MM.1S (cell line): ENCODE measurements at regions not wholly inside any gene's neighbourhood (a gene's known extent, or its start where the extent isn't known, plus 50 kb on each side); places are given as distances from the start of the nearest gene placed in this dataset.

Experiments
- DNase-seq: peaks from one replicate; pipeline ENCODE4 v3.0.0-alpha.2; 2015
- H2AFZ ChIP-seq: fragments of 300-600 bp; sonication (generic); 2 replicates; pipeline ENCODE4 v1.6.0; 2016; ENCODE audit warnings: antibody characterized with exemption, low read length
- H3F3A ChIP-seq: fragments of 300-600 bp; sonication (generic); 2 replicates; pipeline ENCODE4 v1.6.1; 2016; ENCODE audit warnings: mild to moderate bottlenecking, antibody characterized with exemption, low read length, moderate library complexity, mixed read lengths; ENCODE audit not compliant: insufficient read depth
- H3K27ac ChIP-seq: fragments of 300-600 bp; sonication (generic); 2 replicates; pipeline ENCODE4 v1.5.1; 2016; ENCODE audit warnings: mild to moderate bottlenecking, low read length
- H3K27me3 ChIP-seq: fragments of 300-600 bp; sonication (generic); replicated peaks from 2 replicates; pipeline ENCODE4 v1.6.0; 2016; ENCODE audit warnings: low read length; ENCODE audit not compliant: insufficient read depth
- H3K36me3 ChIP-seq: fragments of 300-600 bp; sonication (generic); replicated peaks from 2 replicates; pipeline ENCODE4 v1.6.1; 2016; ENCODE audit warnings: mild to moderate bottlenecking, low read length, mixed read lengths; ENCODE audit not compliant: insufficient read depth
- H3K4me1 ChIP-seq: fragments of 300-600 bp; sonication (generic); 2 replicates; pipeline ENCODE4 v1.6.1; 2016; ENCODE audit warnings: low read length, mixed read lengths
- H3K4me2 ChIP-seq: fragments of 300-600 bp; sonication (generic); 2 replicates; pipeline ENCODE4 v1.6.0; 2016; ENCODE audit warnings: low read depth, low read length
- H3K4me3 ChIP-seq: fragments of 300-600 bp; sonication (generic); 2 replicates; pipeline ENCODE4 v1.5.1; 2016; ENCODE audit warnings: low read length, mixed read lengths
- H3K79me2 ChIP-seq: fragments of 300-600 bp; sonication (generic); 2 replicates; pipeline ENCODE4 v1.6.1; 2016; ENCODE audit warnings: mixed run types, low read length, mixed read lengths
- H3K9ac ChIP-seq: fragments of 300-600 bp; sonication (generic); 2 replicates; pipeline ENCODE4 v1.6.1; 2016; ENCODE audit warnings: low read length, mixed read lengths
- H3K9me2 ChIP-seq: fragments of 300-600 bp; sonication (generic); replicated peaks from 2 replicates; pipeline ENCODE4 v1.6.1; 2016; ENCODE audit warnings: mild to moderate bottlenecking, low read length, mixed read lengths; ENCODE audit not compliant: insufficient read depth
- H3K9me3 ChIP-seq: fragments of 300-600 bp; sonication (generic); replicated peaks from 2 replicates; pipeline ENCODE4 v1.6.1; 2016; ENCODE audit warnings: mild to moderate bottlenecking, low read length, mixed read lengths; ENCODE audit not compliant: insufficient read depth
- H4K20me1 ChIP-seq: fragments of 300-600 bp; sonication (generic); 2 replicates; pipeline ENCODE4 v1.6.1; 2016; ENCODE audit warnings: mild to moderate bottlenecking, low read length, moderate library complexity, mixed read lengths; ENCODE audit not compliant: insufficient read depth
- EZH2 ChIP-seq: fragments of 300-600 bp; sonication (generic); optimal IDR thresholded peaks from 2 replicates; pipeline ENCODE3; 2017; ENCODE audit warnings: low read depth, mild to moderate bottlenecking, antibody characterized with exemption, low read length, mixed read lengths
- EZH2phosphoT487 ChIP-seq: fragments of 300-600 bp; sonication (generic); IDR thresholded peaks from 2 replicates; pipeline ENCODE4 v1.6.1; 2018; ENCODE audit warnings: antibody characterized with exemption, low read length
- TF ChIP-seq, protein P1 (sequence below): fragments of 300-600 bp; sonication (generic); IDR thresholded peaks from 2 replicates; pipeline ENCODE4 v1.5.1; 2016; ENCODE audit warnings: antibody characterized with exemption, low read length, mixed read lengths

DNA sequence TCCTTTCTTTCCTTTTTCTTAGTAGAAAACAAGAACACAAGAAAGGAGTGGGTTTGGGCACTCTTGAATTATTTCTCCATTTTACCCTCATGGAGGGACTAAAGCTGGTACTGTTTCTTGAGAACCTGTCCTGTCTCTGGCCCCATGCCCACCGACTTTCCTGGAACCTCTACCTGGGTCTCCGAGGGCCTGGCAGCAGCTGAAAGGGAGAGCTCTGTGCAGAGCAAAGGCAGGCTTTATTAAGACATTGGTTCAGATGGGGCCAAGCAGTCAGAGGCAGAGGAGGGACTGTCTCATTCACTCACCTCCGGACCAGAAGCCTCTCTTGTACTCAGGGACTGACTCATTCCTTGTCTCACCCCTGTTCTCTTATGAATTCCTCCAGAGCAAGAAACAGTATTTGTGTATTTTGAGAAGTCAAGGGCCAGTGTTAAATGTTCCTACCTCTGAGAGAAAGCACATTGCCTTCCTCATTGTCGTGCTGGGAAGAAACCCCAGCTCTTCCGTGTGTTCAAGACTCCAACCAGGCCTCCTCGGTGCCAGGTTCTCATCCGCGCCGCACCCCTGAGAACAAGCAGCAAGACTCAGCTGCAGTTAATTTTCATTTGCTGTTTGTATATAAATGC lies 201.9 kb upstream of the NT5C1B start:
- Histone ChIP-seq H3K9ac (no peak overlapping the region), H3K4me2 (no peak overlapping the region), H3K27me3 (no peaks in the 10 kb centered on the region)

DNA sequence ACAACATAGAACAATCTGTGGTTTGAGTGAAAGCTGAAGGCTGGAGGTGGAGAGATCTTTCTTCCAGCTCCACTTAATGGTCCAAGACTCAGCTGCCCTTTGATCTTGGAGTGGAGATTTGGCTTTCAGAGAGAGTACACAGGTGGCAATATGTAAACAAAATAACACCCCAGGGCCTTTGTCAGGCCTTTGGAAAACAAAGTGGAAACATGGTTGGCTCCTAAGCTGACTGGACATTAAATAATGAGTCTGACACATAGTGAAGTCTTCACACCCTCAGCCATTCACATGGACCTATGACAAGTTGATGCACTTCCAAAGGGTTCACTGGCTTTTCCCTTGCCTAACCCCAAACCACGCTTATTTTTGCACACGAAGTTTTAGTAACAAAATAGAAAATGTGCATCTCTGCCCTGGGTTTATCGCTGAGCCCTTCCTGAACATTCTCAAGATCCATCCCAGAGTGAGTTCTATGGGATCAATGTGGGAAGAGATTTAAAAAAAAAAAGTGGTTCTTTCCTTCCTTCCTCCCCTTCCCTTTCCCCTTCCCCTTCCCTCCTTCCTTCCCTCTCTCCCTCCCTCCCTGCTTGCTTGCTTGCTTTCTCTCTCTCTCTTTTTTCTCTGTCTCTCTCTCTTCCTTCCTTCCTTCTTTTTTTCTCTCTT lies 201.3 kb upstream of the NT5C1B start:
- no peak overlapping the region for H2AFZ ChIP-seq
- H3F3A ChIP-seq: no peaks in the 10 kb centered on the region
- no peak overlapping the region for H3K9ac ChIP-seq
- TF ChIP-seq, protein P1, sequence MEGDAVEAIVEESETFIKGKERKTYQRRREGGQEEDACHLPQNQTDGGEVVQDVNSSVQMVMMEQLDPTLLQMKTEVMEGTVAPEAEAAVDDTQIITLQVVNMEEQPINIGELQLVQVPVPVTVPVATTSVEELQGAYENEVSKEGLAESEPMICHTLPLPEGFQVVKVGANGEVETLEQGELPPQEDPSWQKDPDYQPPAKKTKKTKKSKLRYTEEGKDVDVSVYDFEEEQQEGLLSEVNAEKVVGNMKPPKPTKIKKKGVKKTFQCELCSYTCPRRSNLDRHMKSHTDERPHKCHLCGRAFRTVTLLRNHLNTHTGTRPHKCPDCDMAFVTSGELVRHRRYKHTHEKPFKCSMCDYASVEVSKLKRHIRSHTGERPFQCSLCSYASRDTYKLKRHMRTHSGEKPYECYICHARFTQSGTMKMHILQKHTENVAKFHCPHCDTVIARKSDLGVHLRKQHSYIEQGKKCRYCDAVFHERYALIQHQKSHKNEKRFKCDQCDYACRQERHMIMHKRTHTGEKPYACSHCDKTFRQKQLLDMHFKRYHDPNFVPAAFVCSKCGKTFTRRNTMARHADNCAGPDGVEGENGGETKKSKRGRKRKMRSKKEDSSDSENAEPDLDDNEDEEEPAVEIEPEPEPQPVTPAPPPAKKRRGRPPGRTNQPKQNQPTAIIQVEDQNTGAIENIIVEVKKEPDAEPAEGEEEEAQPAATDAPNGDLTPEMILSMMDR: no peak
- TF ChIP-seq EZH2phosphoT487 (no peak), EZH2 (no peak)
- H3K4me3 ChIP-seq: no peak overlapping the region
- DNase-seq: no peak
- H3K27me3 ChIP-seq: no peaks in the 10 kb centered on the region
- no peaks in the 10 kb centered on the region for H3K79me2 ChIP-seq
- no peaks in the 10 kb centered on the region for H4K20me1 ChIP-seq
- H3K4me1 ChIP-seq: no peaks in the 10 kb centered on the region
- H3K9me3 ChIP-seq: no peaks in the 10 kb centered on the region
- no peak overlapping the region for H3K4me2 ChIP-seq
- no peaks in the 10 kb centered on the region for H3K9me2 ChIP-seq
- no peak overlapping the region for H3K27ac ChIP-seq
- H3K36me3 ChIP-seq: no peaks in the 10 kb centered on the region

More for the DNA sequence above, 201.9 kb upstream of the NT5C1B start:
- Histone ChIP-seq H3K27ac (no peak overlapping the region), H3K36me3 (no peaks in the 10 kb centered on the region), H3K9me3 (no peaks in the 10 kb centered on the region), H3F3A (no peaks in the 10 kb centered on the region), H2AFZ (no peak overlapping the region), H3K9me2 (no peaks in the 10 kb centered on the region), H3K4me3 (no peak overlapping the region), H4K20me1 (no peaks in the 10 kb centered on the region), H3K4me1 (no peaks in the 10 kb centered on the region), H3K79me2 (no peaks in the 10 kb centered on the region)
- DNase-seq: no peak
- TF ChIP-seq EZH2phosphoT487 (no peak), EZH2 (no peak)
- TF ChIP-seq, protein P1: no peak

DNA sequence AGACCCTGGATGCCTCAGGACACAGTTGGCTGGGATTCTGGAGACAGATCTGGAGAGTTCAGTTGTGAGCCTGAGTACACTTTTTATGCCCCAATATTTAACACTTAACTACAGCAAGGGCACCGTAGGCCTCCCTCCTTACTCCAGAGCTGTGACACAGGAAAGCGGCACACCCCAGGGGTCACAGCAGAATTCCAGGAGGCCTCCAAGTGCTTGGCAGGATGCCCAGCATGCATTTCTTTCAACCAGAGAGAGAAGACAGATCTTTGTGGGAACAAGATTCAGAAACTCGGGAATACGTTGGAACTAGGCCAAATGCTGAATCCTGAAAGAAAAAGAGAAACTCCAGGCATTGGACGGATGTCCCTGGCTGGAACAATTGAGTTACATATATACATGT lies 199.2 kb upstream of the NT5C1B start:
- no peaks in the 10 kb centered on the region for H3K27me3 ChIP-seq
- H3K9ac ChIP-seq: no peak overlapping the region
- DNase-seq: no peak

More for the DNA sequence above, 199.2 kb upstream of the NT5C1B start:
- Histone ChIP-seq H4K20me1 (no peaks in the 10 kb centered on the region), H3K79me2 (no peaks in the 10 kb centered on the region), H3K27ac (no peak overlapping the region), H3K4me3 (no peak overlapping the region), H3K36me3 (no peaks in the 10 kb centered on the region), H3K4me2 (no peak overlapping the region), H2AFZ (no peak overlapping the region), H3F3A (no peaks in the 10 kb centered on the region), H3K9me2 (no peaks in the 10 kb centered on the region), H3K9me3 (no peaks in the 10 kb centered on the region), H3K4me1 (no peaks in the 10 kb centered on the region)
- TF ChIP-seq, protein P1: no peak
- TF ChIP-seq EZH2 (no peak), EZH2phosphoT487 (no peak)
